ENCODE measurements at regions not wholly inside any gene's neighbourhood (a gene's known extent, or its start where the extent isn't known, plus 50 kb on each side); places are given as distances from the start of the nearest gene placed in this dataset.

DNA sequence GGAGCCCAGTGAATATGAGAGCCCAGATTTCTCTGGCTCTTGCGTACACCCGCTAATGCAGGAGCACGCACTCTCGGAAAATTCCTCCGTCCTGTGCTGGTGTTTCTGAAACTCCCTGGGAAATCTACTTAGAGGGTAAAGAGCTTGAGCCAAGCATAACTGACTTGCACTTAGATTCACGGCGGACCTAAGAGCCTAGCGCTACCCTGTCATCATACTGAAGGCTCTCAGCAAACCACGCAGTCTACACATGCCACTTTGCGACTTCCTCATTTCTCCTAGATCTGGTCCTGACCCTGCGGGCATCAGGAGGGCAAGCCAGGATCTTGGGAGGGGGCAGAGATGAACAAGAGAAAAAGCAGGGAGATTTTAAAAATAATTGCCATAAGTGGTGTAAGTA, 324.7 kb downstream of the CD83 start:
- no peak for TF ChIP-seq SRF (IDR thresholded peaks at IDR 0.05; ENCODE audit: low read depth)
- TF ChIP-seq, protein P1, sequence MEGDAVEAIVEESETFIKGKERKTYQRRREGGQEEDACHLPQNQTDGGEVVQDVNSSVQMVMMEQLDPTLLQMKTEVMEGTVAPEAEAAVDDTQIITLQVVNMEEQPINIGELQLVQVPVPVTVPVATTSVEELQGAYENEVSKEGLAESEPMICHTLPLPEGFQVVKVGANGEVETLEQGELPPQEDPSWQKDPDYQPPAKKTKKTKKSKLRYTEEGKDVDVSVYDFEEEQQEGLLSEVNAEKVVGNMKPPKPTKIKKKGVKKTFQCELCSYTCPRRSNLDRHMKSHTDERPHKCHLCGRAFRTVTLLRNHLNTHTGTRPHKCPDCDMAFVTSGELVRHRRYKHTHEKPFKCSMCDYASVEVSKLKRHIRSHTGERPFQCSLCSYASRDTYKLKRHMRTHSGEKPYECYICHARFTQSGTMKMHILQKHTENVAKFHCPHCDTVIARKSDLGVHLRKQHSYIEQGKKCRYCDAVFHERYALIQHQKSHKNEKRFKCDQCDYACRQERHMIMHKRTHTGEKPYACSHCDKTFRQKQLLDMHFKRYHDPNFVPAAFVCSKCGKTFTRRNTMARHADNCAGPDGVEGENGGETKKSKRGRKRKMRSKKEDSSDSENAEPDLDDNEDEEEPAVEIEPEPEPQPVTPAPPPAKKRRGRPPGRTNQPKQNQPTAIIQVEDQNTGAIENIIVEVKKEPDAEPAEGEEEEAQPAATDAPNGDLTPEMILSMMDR (IDR thresholded peaks at IDR 0.05 in 2 of 3, conservative IDR thresholded peaks at IDR 0.05 in 1 of 3; ENCODE audit: borderline replicate concordance in 1 of 3, insufficient read depth in 1 of 3, low read depth in 2 of 3, low read length in 2 of 3) = no peak
- no peak for TF ChIP-seq SP1 (IDR thresholded peaks at IDR 0.05; ENCODE audit: low read depth)
- no peak for TF ChIP-seq EGR1 (IDR thresholded peaks at IDR 0.05; ENCODE audit: low read depth)
- TF ChIP-seq, protein P2, sequence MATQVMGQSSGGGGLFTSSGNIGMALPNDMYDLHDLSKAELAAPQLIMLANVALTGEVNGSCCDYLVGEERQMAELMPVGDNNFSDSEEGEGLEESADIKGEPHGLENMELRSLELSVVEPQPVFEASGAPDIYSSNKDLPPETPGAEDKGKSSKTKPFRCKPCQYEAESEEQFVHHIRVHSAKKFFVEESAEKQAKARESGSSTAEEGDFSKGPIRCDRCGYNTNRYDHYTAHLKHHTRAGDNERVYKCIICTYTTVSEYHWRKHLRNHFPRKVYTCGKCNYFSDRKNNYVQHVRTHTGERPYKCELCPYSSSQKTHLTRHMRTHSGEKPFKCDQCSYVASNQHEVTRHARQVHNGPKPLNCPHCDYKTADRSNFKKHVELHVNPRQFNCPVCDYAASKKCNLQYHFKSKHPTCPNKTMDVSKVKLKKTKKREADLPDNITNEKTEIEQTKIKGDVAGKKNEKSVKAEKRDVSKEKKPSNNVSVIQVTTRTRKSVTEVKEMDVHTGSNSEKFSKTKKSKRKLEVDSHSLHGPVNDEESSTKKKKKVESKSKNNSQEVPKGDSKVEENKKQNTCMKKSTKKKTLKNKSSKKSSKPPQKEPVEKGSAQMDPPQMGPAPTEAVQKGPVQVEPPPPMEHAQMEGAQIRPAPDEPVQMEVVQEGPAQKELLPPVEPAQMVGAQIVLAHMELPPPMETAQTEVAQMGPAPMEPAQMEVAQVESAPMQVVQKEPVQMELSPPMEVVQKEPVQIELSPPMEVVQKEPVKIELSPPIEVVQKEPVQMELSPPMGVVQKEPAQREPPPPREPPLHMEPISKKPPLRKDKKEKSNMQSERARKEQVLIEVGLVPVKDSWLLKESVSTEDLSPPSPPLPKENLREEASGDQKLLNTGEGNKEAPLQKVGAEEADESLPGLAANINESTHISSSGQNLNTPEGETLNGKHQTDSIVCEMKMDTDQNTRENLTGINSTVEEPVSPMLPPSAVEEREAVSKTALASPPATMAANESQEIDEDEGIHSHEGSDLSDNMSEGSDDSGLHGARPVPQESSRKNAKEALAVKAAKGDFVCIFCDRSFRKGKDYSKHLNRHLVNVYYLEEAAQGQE (IDR thresholded peaks at IDR 0.05; ENCODE audit: low read depth) = no peak
- no peak for TF ChIP-seq ZFX (IDR thresholded peaks at IDR 0.05)
- TF ChIP-seq EZH2phosphoT487 (IDR thresholded peaks at IDR 0.05; ENCODE audit: borderline replicate concordance) = no peak
- TF ChIP-seq CEBPB (IDR thresholded peaks at IDR 0.05; ENCODE audit: low read depth) = no peak
- no peak for TF ChIP-seq RAD21 (IDR thresholded peaks at IDR 0.05; ENCODE audit: low read depth)
- TF ChIP-seq, protein P3, sequence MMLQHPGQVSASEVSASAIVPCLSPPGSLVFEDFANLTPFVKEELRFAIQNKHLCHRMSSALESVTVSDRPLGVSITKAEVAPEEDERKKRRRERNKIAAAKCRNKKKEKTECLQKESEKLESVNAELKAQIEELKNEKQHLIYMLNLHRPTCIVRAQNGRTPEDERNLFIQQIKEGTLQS (IDR thresholded peaks at IDR 0.05) = no peak
- no peak for TF ChIP-seq TCF7L2 (IDR thresholded peaks at IDR 0.05; ENCODE audit: borderline replicate concordance, extremely low read depth, insufficient read depth, insufficient read length)
- TF ChIP-seq, protein P4, sequence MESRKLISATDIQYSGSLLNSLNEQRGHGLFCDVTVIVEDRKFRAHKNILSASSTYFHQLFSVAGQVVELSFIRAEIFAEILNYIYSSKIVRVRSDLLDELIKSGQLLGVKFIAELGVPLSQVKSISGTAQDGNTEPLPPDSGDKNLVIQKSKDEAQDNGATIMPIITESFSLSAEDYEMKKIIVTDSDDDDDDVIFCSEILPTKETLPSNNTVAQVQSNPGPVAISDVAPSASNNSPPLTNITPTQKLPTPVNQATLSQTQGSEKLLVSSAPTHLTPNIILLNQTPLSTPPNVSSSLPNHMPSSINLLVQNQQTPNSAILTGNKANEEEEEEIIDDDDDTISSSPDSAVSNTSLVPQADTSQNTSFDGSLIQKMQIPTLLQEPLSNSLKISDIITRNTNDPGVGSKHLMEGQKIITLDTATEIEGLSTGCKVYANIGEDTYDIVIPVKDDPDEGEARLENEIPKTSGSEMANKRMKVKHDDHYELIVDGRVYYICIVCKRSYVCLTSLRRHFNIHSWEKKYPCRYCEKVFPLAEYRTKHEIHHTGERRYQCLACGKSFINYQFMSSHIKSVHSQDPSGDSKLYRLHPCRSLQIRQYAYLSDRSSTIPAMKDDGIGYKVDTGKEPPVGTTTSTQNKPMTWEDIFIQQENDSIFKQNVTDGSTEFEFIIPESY (IDR thresholded peaks at IDR 0.05; ENCODE audit: extremely low read depth, insufficient replicate concordance, low read length) = no peak
- TF ChIP-seq FOSL1 (IDR thresholded peaks at IDR 0.05; ENCODE audit: low read depth) = no peak
- no peak for TF ChIP-seq SIN3A (IDR thresholded peaks at IDR 0.05; ENCODE audit: low read depth)
- no peak for TF ChIP-seq JUND (IDR thresholded peaks at IDR 0.05)
- TF ChIP-seq CBX3 (IDR thresholded peaks at IDR 0.05; ENCODE audit: low read depth) = no peak
- TF ChIP-seq ZNF274 (IDR thresholded peaks at IDR 0.05; ENCODE audit: low read depth, low read length) = no peak
- TF ChIP-seq POLR2AphosphoS5 (IDR thresholded peaks at IDR 0.05; ENCODE audit: low read depth, low read length) = no peak
- TF ChIP-seq, protein P5, sequence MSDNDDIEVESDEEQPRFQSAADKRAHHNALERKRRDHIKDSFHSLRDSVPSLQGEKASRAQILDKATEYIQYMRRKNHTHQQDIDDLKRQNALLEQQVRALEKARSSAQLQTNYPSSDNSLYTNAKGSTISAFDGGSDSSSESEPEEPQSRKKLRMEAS (IDR thresholded peaks at IDR 0.05) = no peak
- no peaks in the 10 kb centered on the region for H3K36me3 ChIP-seq (ENCODE audit: control insufficient read depth in 1 of 2, insufficient read depth in 2 of 2, low read length in 2 of 2)
- CTCF ChIA-PET = no interaction called here
- RAD21 ChIA-PET (ENCODE audit: low non-redundant PET in 1 of 2, low total read pairs in 2 of 2, uncharacterized antibody in 2 of 2, unreplicated experiment in 2 of 2) = no interaction called here
- no TSS peak for BruUV-seq (replicated peaks)
- no peaks in the 10 kb centered on the region for H3K9me2 ChIP-seq (ENCODE audit: insufficient read depth)
- no peaks in the 10 kb centered on the region for H4K20me1 ChIP-seq (ENCODE audit: insufficient read depth)
- H3K4me3 ChIP-seq (replicated peaks in 1 of 2; ENCODE audit: low read depth in 1 of 2, low read length in 2 of 2) = no peak overlapping the region
- no peak overlapping the region for H3K9ac ChIP-seq (ENCODE audit: low read length)
- intact Hi-C loops (cut with micrococcal nuclease) = no loop called here
- H3K4me1 ChIP-seq (ENCODE audit: control insufficient read depth in 1 of 2, insufficient read depth in 2 of 2, low read length in 2 of 2) = no peaks in the 10 kb centered on the region
- no peak overlapping the region for H3K27ac ChIP-seq (ENCODE audit: low read depth, low read length)
- POLR2A ChIA-PET = no interaction called here
- H2AFZ ChIP-seq (ENCODE audit: low read depth, low read length, poor library complexity, severe bottlenecking) = no peak overlapping the region
- no peak overlapping the region for H3K4me2 ChIP-seq (ENCODE audit: low read length)
- H3K27me3 ChIP-seq (ENCODE audit: insufficient read depth, low read length) = no peaks in the 10 kb centered on the region
- no peak for DNase-seq (ENCODE audit: low read depth, low spot score)
- no peaks in the 10 kb centered on the region for H3K9me3 ChIP-seq (ENCODE audit: control insufficient read depth in 1 of 2, insufficient read depth in 1 of 2, low read depth in 1 of 2, low read length in 2 of 2)
- no peaks in the 10 kb centered on the region for H3K79me2 ChIP-seq (ENCODE audit: insufficient read depth, low read length)
- no peak for ATAC-seq

All from HCT116 (cell line).